ENCODE measurements at regions not wholly inside any gene's neighbourhood (a gene's known extent, or its start where the extent isn't known, plus 50 kb on each side); places are given as distances from the start of the nearest gene placed in this dataset.

- peak; percentile 29 for DNase-seq (ENCODE audit: low spot score)
Observed at GRCh38 chr13:40496035-40496810, 170.2 kb downstream of the FOXO1 start.

GRCh38 chr13:40498461-40498860 lies 168.0 kb downstream of the FOXO1 start:
- DNase-seq (ENCODE audit: low spot score): no peak

GRCh38 chr13:40502236-40502635 lies 164.2 kb downstream of the FOXO1 start:
- no peak for DNase-seq (ENCODE audit: low spot score)

GRCh38 chr13:40503011-40503410 lies 163.4 kb downstream of the FOXO1 start:
- DNase-seq (ENCODE audit: low spot score): no peak

GRCh38 chr13:40503966-40504591 lies 162.4 kb downstream of the FOXO1 start:
- DNase-seq (ENCODE audit: low spot score): no peak

- no peak for DNase-seq (ENCODE audit: low spot score)
Observed at GRCh38 chr13:40504641-40505040, 161.8 kb downstream of the FOXO1 start.

GRCh38 chr13:40505196-40505595 lies 161.2 kb downstream of the FOXO1 start:
- no peak for DNase-seq (ENCODE audit: low spot score)
